ENCODE measurements at regions not wholly inside any gene's neighbourhood (a gene's known extent, or its start where the extent isn't known, plus 50 kb on each side); places are given as distances from the start of the nearest gene placed in this dataset.
A peak's percentile ranks its signal among the peaks of the same experiment; 100 is the strongest.
"Not testable (repeated sequence)": the region's sequence is repeated elsewhere in the genome, so short reads cannot be mapped to it uniquely, and the experiment has no call there.

DNA sequence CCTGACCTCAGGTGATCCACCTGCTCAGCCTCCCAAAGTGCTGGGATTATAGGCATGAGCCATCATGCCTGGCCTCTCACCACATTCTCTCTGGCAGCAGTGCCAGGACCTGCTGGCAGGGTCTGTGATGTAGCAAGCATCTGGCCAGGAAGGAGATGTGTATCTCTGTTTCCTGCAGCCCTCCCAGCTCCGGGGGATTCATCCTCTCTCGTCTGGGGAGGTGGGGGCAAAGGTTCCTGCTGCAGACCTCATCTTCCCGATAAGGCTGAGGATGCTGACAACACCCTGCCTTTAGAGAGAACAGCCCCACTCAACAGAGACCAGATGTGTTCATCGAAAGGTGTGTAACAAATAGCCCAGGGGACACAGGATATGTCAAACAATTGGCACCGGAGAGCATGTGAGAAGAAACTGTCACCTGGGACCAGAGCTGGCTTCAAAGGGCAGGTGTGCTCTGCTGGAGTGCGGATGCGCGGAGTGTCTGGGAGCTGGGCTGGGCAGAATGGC is 54.8 kb upstream of the SEC14L1 start:
- DNase-seq (ENCODE audit: low spot score): no peak

GRCh38 chr17:77086433-77087010 is 54.2 kb upstream of the SEC14L1 start:
- peak; percentile 93 for DNase-seq (ENCODE audit: low spot score)

GRCh38 chr17:77087650-77088454 is 52.9 kb upstream of the SEC14L1 start:
- no peak for DNase-seq (ENCODE audit: low spot score)

DNA sequence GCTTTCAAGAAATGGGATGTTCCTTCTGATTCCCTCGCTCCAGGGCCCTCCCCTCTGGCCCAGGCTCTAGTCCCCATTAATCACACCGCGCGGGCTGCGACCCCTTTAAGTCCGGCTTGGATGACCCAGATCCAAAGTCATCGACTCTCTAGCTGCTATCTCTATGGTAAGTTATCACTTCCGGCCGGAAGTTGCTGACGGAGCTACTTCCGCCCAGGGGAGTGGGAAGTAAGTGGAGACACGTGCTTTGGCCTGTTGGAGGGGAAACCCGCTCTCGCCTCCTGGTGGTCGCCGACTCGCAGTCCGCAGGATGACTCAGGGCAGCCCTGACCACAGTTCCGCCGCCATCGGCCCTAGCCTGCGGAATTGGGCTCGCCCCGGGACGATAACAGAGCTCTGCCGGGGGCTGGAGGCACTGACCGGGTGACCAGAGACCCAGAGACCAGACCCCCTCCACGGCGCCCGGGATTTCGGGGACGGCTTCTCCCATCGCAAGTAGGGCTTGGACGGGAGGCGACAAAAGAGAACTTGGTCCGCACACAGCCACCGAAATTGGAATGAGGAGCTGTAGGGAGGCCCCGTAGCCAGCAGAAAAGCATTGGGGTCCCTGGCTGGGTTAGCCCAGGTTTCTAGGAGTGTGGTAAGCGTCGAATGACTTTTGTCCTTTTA is 52.2 kb upstream of the SEC14L1 start:
- DNase-seq (ENCODE audit: low spot score): peak; percentile 95

DNA sequence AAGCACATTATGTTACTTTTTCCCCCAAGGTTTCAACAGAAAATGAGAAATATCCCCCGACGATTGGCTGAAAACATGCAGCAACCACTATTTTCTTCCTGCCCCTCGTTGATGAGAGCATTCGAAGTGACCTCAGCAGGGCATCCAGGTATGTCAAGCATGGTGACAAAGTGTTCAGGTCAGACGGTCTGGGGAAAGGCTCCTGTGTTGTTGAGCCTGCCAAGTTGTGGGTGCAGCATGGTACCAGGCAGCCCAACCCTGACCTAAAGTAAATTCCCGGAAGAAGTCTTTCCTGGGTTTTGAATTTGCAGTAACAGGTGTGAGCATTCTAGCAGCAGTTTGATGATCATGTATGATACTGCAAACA is 51.7 kb upstream of the SEC14L1 start:
- DNase-seq (ENCODE audit: low spot score): no peak

- not testable (repeated sequence) for DNase-seq (ENCODE audit: low spot score)
These were observed 50.8 kb upstream of the SEC14L1 start for GRCh38 chr17:77089949-77090348.

DNA sequence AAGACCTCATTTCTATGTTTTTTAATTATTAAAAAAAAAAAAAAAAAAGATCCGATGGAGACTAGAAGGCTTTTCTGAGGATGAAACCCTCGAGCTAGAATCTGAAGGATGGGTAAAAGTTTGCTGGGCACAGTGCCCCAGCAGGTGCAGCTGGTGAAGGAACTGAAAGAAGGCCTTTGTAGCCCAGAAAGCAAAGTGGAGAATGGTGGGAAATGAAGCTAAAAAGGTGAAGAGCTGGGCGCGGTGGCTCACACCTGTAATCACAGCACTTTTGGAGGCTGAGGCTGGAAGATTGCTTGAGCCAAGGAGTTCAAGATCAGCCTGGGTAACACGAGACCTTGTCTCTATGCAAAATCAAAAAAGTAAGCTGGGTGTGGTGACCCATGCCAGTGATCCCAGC is 50.3 kb upstream of the SEC14L1 start:
- no peak for DNase-seq (ENCODE audit: low spot score)

Small RNA genes lying in the stretch of these regions (microRNA-seq; reads per million reads assigned to microRNA genes)
- 26.2 reads per million, percentile 24 among the genes with 10 or more reads in this experiment for gene MIR6516 (ENCODE audit: borderline number of aligned reads)

All from mesenteric fat pad (tissue), 1 donor.